H9 (cell line): ENCODE measurements at regions not wholly inside any gene's neighbourhood (a gene's known extent, or its start where the extent isn't known, plus 50 kb on each side); places are given as distances from the start of the nearest gene placed in this dataset.

Experiments used
- DNase-seq: peaks from one replicate; pipeline ENCODE4 v3.0.0-alpha.2; 2017
- H2AFZ ChIP-seq: one replicate; pipeline ENCODE4 v1.6.1; 2013; ENCODE audit warnings: mild to moderate bottlenecking, low read length, control low read depth, moderate library complexity
- H2AK5ac ChIP-seq: 2 replicates; pipeline ENCODE4 v1.6.1; 2013; ENCODE audit warnings: low read length, control low read depth, mixed read lengths; ENCODE audit not compliant: insufficient read length
- H2BK120ac ChIP-seq: one replicate; pipeline ENCODE4 v1.6.1; 2013; ENCODE audit warnings: low read depth, mild to moderate bottlenecking, low read length, control low read depth, inconsistent platforms; ENCODE audit not compliant: poor library complexity, severe bottlenecking
- H2BK12ac ChIP-seq: 2 replicates; pipeline ENCODE4 v1.6.1; 2013; ENCODE audit warnings: low read length, control low read depth, mixed read lengths, low read depth; ENCODE audit not compliant: insufficient read length
- H2BK15ac ChIP-seq: 2 replicates; pipeline ENCODE4 v1.6.1; 2013; ENCODE audit warnings: low read depth, low read length, control low read depth
- H2BK20ac ChIP-seq: one replicate; pipeline ENCODE4 v1.6.1; 2013; ENCODE audit warnings: low read depth, mild to moderate bottlenecking, low read length, control low read depth, inconsistent platforms; ENCODE audit not compliant: poor library complexity, severe bottlenecking
- H2BK5ac ChIP-seq: 2 replicates; pipeline ENCODE4 v1.6.1; 2013; ENCODE audit warnings: low read length, control low read depth, mixed read lengths; ENCODE audit not compliant: insufficient read length
- H3K14ac ChIP-seq: 2 replicates; pipeline ENCODE4 v1.6.1; 2013; ENCODE audit warnings: low read length, control low read depth; ENCODE audit not compliant: insufficient read depth
- H3K18ac ChIP-seq: 2 replicates; pipeline ENCODE4 v1.6.1; 2013; ENCODE audit warnings: low read depth, mild to moderate bottlenecking, mixed read lengths, low read length, control low read depth; ENCODE audit not compliant: insufficient read length
- H3K23ac ChIP-seq: 2 replicates; pipeline ENCODE4 v1.6.1; 2013; ENCODE audit warnings: low read length, control low read depth, mixed read lengths, low read depth; ENCODE audit not compliant: insufficient read length
- H3K23me2 ChIP-seq: 2 replicates; pipeline ENCODE4 v1.6.1; 2013; ENCODE audit warnings: low read depth, mild to moderate bottlenecking, mixed read lengths, low read length, control low read depth; ENCODE audit not compliant: insufficient read length, poor library complexity, severe bottlenecking
- H3K27ac ChIP-seq: 2 replicates; pipeline ENCODE4 v1.5.1; 2013; ENCODE audit warnings: low read length, control low read depth, mixed read lengths, low read depth; ENCODE audit not compliant: insufficient read length
- H3K27me3 ChIP-seq: 2 replicates; pipeline ENCODE4 v1.6.1; 2013; ENCODE audit warnings: low read length, control low read depth, inconsistent platforms; ENCODE audit not compliant: insufficient read depth
- H3K4ac ChIP-seq: 2 replicates; pipeline ENCODE4 v1.6.1; 2013; ENCODE audit warnings: low read depth, mild to moderate bottlenecking, control low read depth, inconsistent platforms, low read length, moderate library complexity
- H3K4me1 ChIP-seq: 2 replicates; pipeline ENCODE4 v1.6.1; 2013; ENCODE audit warnings: low read length, control low read depth, inconsistent platforms; ENCODE audit not compliant: insufficient read depth
- H3K4me2 ChIP-seq: 2 replicates; pipeline ENCODE4 v1.6.1; 2013; ENCODE audit warnings: low read length, control low read depth, mixed read lengths; ENCODE audit not compliant: insufficient read length, insufficient read depth
- H3K56ac ChIP-seq: 2 replicates; pipeline ENCODE4 v1.6.1; 2013; ENCODE audit warnings: low read depth, mild to moderate bottlenecking, mixed read lengths, low read length, control low read depth; ENCODE audit not compliant: insufficient read length
- H3K79me1 ChIP-seq: 2 replicates; pipeline ENCODE4 v1.6.1; 2013; ENCODE audit warnings: low read depth, mild to moderate bottlenecking, moderate library complexity, low read length, control low read depth, inconsistent platforms; ENCODE audit not compliant: insufficient read depth, poor library complexity, severe bottlenecking
- H3K79me2 ChIP-seq: 2 replicates; pipeline ENCODE4 v1.6.1; 2013; ENCODE audit warnings: low read length, control low read depth, inconsistent platforms; ENCODE audit not compliant: insufficient read depth
- H3K9ac ChIP-seq: 2 replicates; pipeline ENCODE4 v1.6.1; 2013; ENCODE audit warnings: low read length, control low read depth, mixed read lengths; ENCODE audit not compliant: insufficient read length; ENCODE audit errors: extremely low read depth
- H3K9me3 ChIP-seq: one replicate; pipeline ENCODE4 v1.6.1; 2013; ENCODE audit warnings: low read depth, low read length, inconsistent platforms; ENCODE audit not compliant: control insufficient read depth
- H3T11ph ChIP-seq: one replicate; pipeline ENCODE4 v1.6.1; 2013; ENCODE audit warnings: mild to moderate bottlenecking, low read length, control low read depth, inconsistent platforms
- H4K20me1 ChIP-seq: one replicate; pipeline ENCODE4 v1.6.1; 2013; ENCODE audit not compliant: control insufficient read depth, insufficient read length, insufficient read depth
- H4K5ac ChIP-seq: 2 replicates; pipeline ENCODE4 v1.6.1; 2013; ENCODE audit warnings: low read depth, mild to moderate bottlenecking, mixed read lengths, low read length, control low read depth; ENCODE audit not compliant: insufficient read length
- H4K8ac ChIP-seq: replicated peaks from 2 replicates; pipeline ENCODE4 v1.6.1; 2013; ENCODE audit warnings: low read length, control low read depth, mixed read lengths, low read depth; ENCODE audit not compliant: insufficient read length
- H4K91ac ChIP-seq: 2 replicates; pipeline ENCODE4 v1.6.1; 2013; ENCODE audit warnings: low read depth, mild to moderate bottlenecking, moderate library complexity, mixed read lengths, low read length, control low read depth; ENCODE audit not compliant: insufficient read length
- H3K27ac Mint-ChIP-seq, 3 experiments: 2 replicates in 2 of 3; 3 replicates in 1 of 3; pipeline ENCODE4 v1.8.0; 2020 to 2021; ENCODE audit warnings: mixed read lengths in 3 of 3, mild to moderate bottlenecking in 1 of 3, moderate library complexity in 1 of 3
- H3K27me3 Mint-ChIP-seq: 2 replicates; pipeline ENCODE4 v1.8.0; 2021; ENCODE audit warnings: low read depth, mild to moderate bottlenecking, moderate library complexity, mixed read lengths
- H3K36me3 Mint-ChIP-seq, 3 experiments: 2 replicates in 2 of 3; 3 replicates in 1 of 3; pipeline ENCODE4 v1.8.0; 2020 to 2021; ENCODE audit warnings: low read depth in 3 of 3, mixed read lengths in 3 of 3; ENCODE audit not compliant: insufficient read depth in 1 of 3
- H3K4me1 Mint-ChIP-seq, 2 experiments: 2 replicates each; pipeline ENCODE4 v1.8.0; 2020; ENCODE audit warnings: mixed read lengths in 2 of 2
- H3K4me3 Mint-ChIP-seq, 2 experiments: 2 replicates in 1 of 2; 3 replicates in 1 of 2; pipeline ENCODE4 v1.8.0; 2020 to 2021; ENCODE audit warnings: mild to moderate bottlenecking in 2 of 2, mixed read lengths in 2 of 2, moderate library complexity in 1 of 2
- H3K9me3 Mint-ChIP-seq, 2 experiments: 2 replicates in 1 of 2; 3 replicates in 1 of 2; pipeline ENCODE4 v1.8.0; 2020; ENCODE audit warnings: mild to moderate bottlenecking in 2 of 2, mixed read lengths in 2 of 2, moderate library complexity in 1 of 2
- CTCF ChIP-seq: fragments of 200-600 bp; sonication (generic); conservative IDR thresholded peaks from 3 replicates; pipeline ENCODE4 v1.8.0; 2021; ENCODE audit warnings: antibody characterized with exemption, mild to moderate bottlenecking
- WGBS: extraction: QIAGEN DNeasy Blood & Tissue Kit; methylation state at CpG from one replicate; pipeline ENCODE4 v1.1.7; 2013; ENCODE audit warnings: missing lambda C conversion rate, low lambda C conversion rate, mixed read lengths; ENCODE audit not compliant: insufficient read length; ENCODE audit errors: extremely low coverage; 5-methylcytosine and 5-hydroxymethylcytosine counted together

GRCh38 chr15:98178861-98179260, 218.4 kb downstream of the ARRDC4 start:
- no peak for DNase-seq
- Histone ChIP-seq H3K56ac (no peak overlapping the region), H3K27ac (no peak overlapping the region), H3K4me1 (no peaks in the 10 kb centered on the region), H4K8ac (no peak overlapping the region), H2BK15ac (no peak overlapping the region), H3K14ac (no peak overlapping the region), H2AK5ac (no peak overlapping the region), H4K5ac (no peak overlapping the region), H2BK5ac (no peak overlapping the region), H2BK120ac (no peak overlapping the region), H4K91ac (no peak overlapping the region), H2AFZ (no peak overlapping the region), H3K79me2 (no peaks in the 10 kb centered on the region), H3K23me2 (no peaks in the 10 kb centered on the region), H3T11ph (no peak overlapping the region), H2BK20ac (no peak overlapping the region), H3K23ac (no peak overlapping the region), H3K4ac (no peak overlapping the region), H4K20me1 (no peaks in the 10 kb centered on the region), H3K4me2 (no peak overlapping the region), H3K9me3 (no peaks in the 10 kb centered on the region), H2BK12ac (no peak overlapping the region), H3K27me3 (no peaks in the 10 kb centered on the region), H3K18ac (no peak overlapping the region), H3K9ac (no peak overlapping the region), H3K79me1 (no peaks in the 10 kb centered on the region)
- Mint-ChIP-seq H3K27ac (no peak overlapping the region), H3K27me3 (peaks cover 20% of the 10 kb centered on the region), H3K4me1 (peaks cover 18 to 21% of the 10 kb centered on the region in 2 experiments), H3K9me3 (no peaks in the 10 kb centered on the region), H3K36me3 (no peaks in the 10 kb centered on the region), H3K4me3 (no peak overlapping the region)
- TF ChIP-seq CTCF, result no peak
- WGBS, result no CpG with 5 or more reads among the region's 7 CpGs
